ENCODE measurements at regions not wholly inside any gene's neighbourhood (a gene's known extent, or its start where the extent isn't known, plus 50 kb on each side); places are given as distances from the start of the nearest gene placed in this dataset.

- no peak for DNase-seq (ENCODE audit: low read depth in 2 of 2, low spot score in 1 of 2)
Measured at GRCh38 chr11:15535414-15535813, 420.7 kb downstream of the INSC start.

- no peak for DNase-seq (ENCODE audit: low read depth in 2 of 2, low spot score in 1 of 2)
Measured at GRCh38 chr11:15536438-15536837, 421.7 kb downstream of the INSC start.

- DNase-seq (ENCODE audit: low read depth in 2 of 2, low spot score in 1 of 2) = no peak
Measured at GRCh38 chr11:15539645-15540044, 424.9 kb downstream of the INSC start.

GRCh38 chr11:15541079-15541478, 426.4 kb downstream of the INSC start:
- DNase-seq (ENCODE audit: low read depth in 2 of 2, low spot score in 1 of 2) = no peak

GRCh38 chr11:15544353-15544752, 429.6 kb downstream of the INSC start:
- DNase-seq (ENCODE audit: low read depth in 2 of 2, low spot score in 1 of 2) = no peak

GRCh38 chr11:15547685-15548084, 433.0 kb downstream of the INSC start:
- DNase-seq (ENCODE audit: low read depth in 2 of 2, low spot score in 1 of 2) = no peak

- no peak for DNase-seq (ENCODE audit: low read depth in 2 of 2, low spot score in 1 of 2)
Measured at GRCh38 chr11:15551901-15552851, 437.5 kb downstream of the INSC start.

GRCh38 chr11:15555161-15555560, 440.4 kb downstream of the INSC start:
- no peak for DNase-seq (ENCODE audit: low read depth in 2 of 2, low spot score in 1 of 2)

- no peak for DNase-seq (ENCODE audit: low read depth in 2 of 2, low spot score in 1 of 2)
Measured at GRCh38 chr11:15557457-15558230, 442.9 kb downstream of the INSC start.

GRCh38 chr11:15558513-15559181, 443.9 kb downstream of the INSC start:
- DNase-seq (ENCODE audit: low read depth in 2 of 2, low spot score in 1 of 2) = no peak

- DNase-seq (ENCODE audit: low read depth in 2 of 2, low spot score in 1 of 2) = no peak
Measured at GRCh38 chr11:15560689-15561467, 446.2 kb downstream of the INSC start.

- DNase-seq (ENCODE audit: low read depth in 2 of 2, low spot score in 1 of 2) = no peak
Measured at GRCh38 chr11:15562230-15562629, 447.5 kb downstream of the INSC start.

- no peak for DNase-seq (ENCODE audit: low read depth in 2 of 2, low spot score in 1 of 2)
Measured at GRCh38 chr11:15563054-15563453, 448.3 kb downstream of the INSC start.

- no peak for DNase-seq (ENCODE audit: low read depth in 2 of 2, low spot score in 1 of 2)
Measured at GRCh38 chr11:15565880-15566279, 451.2 kb downstream of the INSC start.

GRCh38 chr11:15568440-15568839, 453.7 kb downstream of the INSC start:
- no peak for DNase-seq (ENCODE audit: low read depth in 2 of 2, low spot score in 1 of 2)

GRCh38 chr11:15569305-15570025, 454.7 kb downstream of the INSC start:
- DNase-seq (ENCODE audit: low read depth in 2 of 2, low spot score in 1 of 2) = no peak

GRCh38 chr11:15575409-15575808, 460.7 kb downstream of the INSC start:
- no peak for DNase-seq (ENCODE audit: low read depth in 2 of 2, low spot score in 1 of 2)

- no peak for DNase-seq (ENCODE audit: low read depth in 2 of 2, low spot score in 1 of 2)
Measured at GRCh38 chr11:15576769-15577168, 462.0 kb downstream of the INSC start.

- no peak for DNase-seq (ENCODE audit: low read depth in 2 of 2, low spot score in 1 of 2)
Measured at GRCh38 chr11:15577519-15577918, 462.8 kb downstream of the INSC start.

All from stimulated activated CD8-positive, alpha-beta memory T cell treated with anti-CD3 and anti-CD28 coated beads, Interleukin-4, amount 100 ng/mL, for 4 hours (primary cell).